GM12878 (cell line): ENCODE measurements at regions not wholly inside any gene's neighbourhood (a gene's known extent, or its start where the extent isn't known, plus 50 kb on each side); places are given as distances from the start of the nearest gene placed in this dataset.

Experiments
- ATAC-seq: fragments of 200-7000 bp; cut with Tn5 transposase; 3 replicates; pipeline ENCODE4 v1.9.1; 2020; ENCODE audit warnings: mild to moderate bottlenecking, moderate library complexity
- BruUV-seq: library from RNA; stranded (reverse); fragments of 400-500 nt; replicated peaks from 2 replicates; lab custom pipeline; 2021; lab: Mats Ljungman, UMichigan
- CTCF ChIA-PET: fragments of 300-600 bp; sonication (Branson Sonifier 250); formaldehyde crosslinking; extraction: SDS; loops from one replicate; lab custom pipeline; 2021; ENCODE audit warnings: inconsistent platforms; lab: Yijun Ruan, JAX
- POLR2A ChIA-PET: fragments of 350-600 bp; formaldehyde crosslinking; extraction: SDS; loops from one replicate; lab custom pipeline; 2021; ENCODE audit warnings: inconsistent platforms; lab: Charles Lee
- RAD21 ChIA-PET: fragments of 300-600 bp; sonication (Branson Sonifier 250); formaldehyde crosslinking; loops from one replicate; lab custom pipeline; 2023; ENCODE audit warnings: antibody characterized with exemption; ENCODE audit not compliant: unreplicated experiment; lab: Charles Lee
- SMC1A ChIA-PET: fragments of 300-600 bp; sonication (Branson Sonifier 250); formaldehyde crosslinking; loops from one replicate; lab custom pipeline; 2023; ENCODE audit not compliant: unreplicated experiment, uncharacterized antibody; lab: Charles Lee
- DNase-seq: peaks from one replicate; pipeline ENCODE4 v3.0.0-alpha.2; 2011; ENCODE audit warnings: low read depth, low spot score
- FAIRE-seq: peaks from 3 replicates; lab custom pipeline; 2011; peaks lifted over from hg19 to GRCh38; lab: Jason Lieb, UNC
- H2AFZ ChIP-seq: 2 replicates; pipeline ENCODE4 v1.6.0; 2011; ENCODE audit warnings: low read depth, low read length, control low read depth; ENCODE audit not compliant: control insufficient read depth
- H3K27ac ChIP-seq: 2 replicates; pipeline ENCODE4 v1.5.1; 2011; ENCODE audit warnings: control low read depth; ENCODE audit not compliant: control insufficient read depth, insufficient read depth
- H3K27me3 ChIP-seq, 2 experiments: replicated peaks in 1 of 2; 2 replicates each; pipeline versions ENCODE4 v1.6.0 to v1.6.1; 2011; ENCODE audit warnings: low read length in 1 of 2; ENCODE audit not compliant: control insufficient read depth in 2 of 2, insufficient read depth in 2 of 2
- H3K36me3 ChIP-seq, 2 experiments: 2 replicates each; pipeline ENCODE4 v1.5.1; 2011; ENCODE audit warnings: low read length in 1 of 2; ENCODE audit not compliant: control insufficient read depth in 2 of 2, insufficient read depth in 2 of 2
- H3K4me1 ChIP-seq: 2 replicates; pipeline ENCODE4 v1.6.1; 2011; ENCODE audit warnings: mild to moderate bottlenecking, low read length, moderate library complexity, mixed read lengths; ENCODE audit not compliant: control insufficient read depth, insufficient read depth
- H3K4me2 ChIP-seq: 2 replicates; pipeline ENCODE4 v1.6.0; 2011; ENCODE audit warnings: control low read depth; ENCODE audit not compliant: control insufficient read depth, insufficient read depth
- H3K4me3 ChIP-seq: fragments of 200-600 bp; sonication (generic); 2 replicates; pipeline ENCODE4 v1.5.1; 2016
- H3K79me2 ChIP-seq: 2 replicates; pipeline ENCODE4 v1.6.0; 2011; ENCODE audit warnings: low read length; ENCODE audit not compliant: control insufficient read depth, insufficient read depth
- H3K9ac ChIP-seq: 2 replicates; pipeline ENCODE4 v1.8.0; 2011; ENCODE audit warnings: low read length, control low read depth, mixed read lengths; ENCODE audit not compliant: control insufficient read depth, insufficient read depth
- H3K9me3 ChIP-seq: replicated peaks from 3 replicates; pipeline ENCODE4 v1.5.1; 2011; ENCODE audit warnings: mild to moderate bottlenecking, low read length; ENCODE audit not compliant: control insufficient read depth, insufficient read depth
- H4K20me1 ChIP-seq: 2 replicates; pipeline ENCODE4 v1.6.0; 2011; ENCODE audit not compliant: control insufficient read depth, insufficient read depth
- BHLHE40 ChIP-seq, 2 experiments: fragments of 450-650 bp in 1 of 2; IDR thresholded peaks; 2 replicates each; pipeline ENCODE4 v1.6.1; 2011 to 2017; ENCODE audit warnings: low read depth in 2 of 2, borderline replicate concordance in 1 of 2, improper control_type of control experiment in 1 of 2, low read length in 1 of 2, mild to moderate bottlenecking in 1 of 2
- EP300 ChIP-seq, 2 experiments: fragments of 150-350 bp in 1 of 2; IDR thresholded peaks; 2 replicates each; pipeline ENCODE4 v1.6.1; 2011 to 2012; ENCODE audit warnings: low read depth in 2 of 2, low read length in 2 of 2, borderline replicate concordance in 1 of 2, improper control_type of control experiment in 1 of 2, inconsistent platforms in 1 of 2; ENCODE audit not compliant: control insufficient read depth in 1 of 2
- IRF5 ChIP-seq: fragments of 450-650 bp; IDR thresholded peaks from 2 replicates; pipeline ENCODE4 v1.6.1; 2017; ENCODE audit warnings: borderline replicate concordance
- NBN ChIP-seq: fragments of 450-650 bp; IDR thresholded peaks from 2 replicates; pipeline ENCODE4 v1.6.1; 2016
- NFYA ChIP-seq: IDR thresholded peaks from 2 replicates; pipeline ENCODE4 v1.6.1; 2011; ENCODE audit warnings: low read depth, mild to moderate bottlenecking, low read length, improper control_type of control experiment, borderline replicate concordance
- NR2C2 ChIP-seq: IDR thresholded peaks from 2 replicates; pipeline ENCODE4 v1.6.1; 2011; ENCODE audit warnings: borderline replicate concordance, low read depth; ENCODE audit not compliant: control insufficient read depth, insufficient read length
- POLR2AphosphoS5 ChIP-seq: IDR thresholded peaks from 2 replicates; pipeline ENCODE4 v1.6.1; 2011; ENCODE audit warnings: mild to moderate bottlenecking, low read length, inconsistent platforms
- RAD21 ChIP-seq: IDR thresholded peaks from 2 replicates; pipeline ENCODE4 v1.6.1; 2011; ENCODE audit warnings: mild to moderate bottlenecking, low read depth, low read length, moderate library complexity; ENCODE audit not compliant: insufficient read depth
- RAD51 ChIP-seq: fragments of 450-650 bp; IDR thresholded peaks from 2 replicates; pipeline ENCODE4 v1.6.1; 2016; ENCODE audit warnings: moderate library complexity, mild to moderate bottlenecking, inconsistent platforms
- RUNX3 ChIP-seq: IDR thresholded peaks from 2 replicates; pipeline ENCODE4 v1.6.1; 2012; ENCODE audit warnings: low read length, inconsistent platforms
- SMC3 ChIP-seq: IDR thresholded peaks from 2 replicates; pipeline ENCODE4 v1.6.1; 2011; ENCODE audit warnings: low read length, improper control_type of control experiment, borderline replicate concordance
- SRF ChIP-seq, 2 experiments: IDR thresholded peaks; 2 replicates each; pipeline ENCODE4 v1.6.1; 2011; ENCODE audit warnings: low read depth in 2 of 2, low read length in 2 of 2, mild to moderate bottlenecking in 1 of 2, moderate library complexity in 1 of 2
- TBL1XR1 ChIP-seq: IDR thresholded peaks from 2 replicates; pipeline ENCODE4 v1.6.1; 2012; ENCODE audit warnings: low read depth, low read length, improper control_type of control experiment
- ZNF24 ChIP-seq: fragments of 450-650 bp; IDR thresholded peaks from 2 replicates; pipeline ENCODE4 v1.6.1; 2017; ENCODE audit warnings: antibody characterized with exemption, mild to moderate bottlenecking
- ZNF384 ChIP-seq: IDR thresholded peaks from 2 replicates; pipeline ENCODE4 v1.6.1; 2012; ENCODE audit warnings: low read depth, mild to moderate bottlenecking, low read length, improper control_type of control experiment, borderline replicate concordance
- WGBS: methylation state at CpG from one replicate; pipeline ENCODE4 v1.1.6; 2016; ENCODE audit warnings: low lambda C conversion rate; ENCODE audit not compliant: insufficient replicate concordance, insufficient coverage; ENCODE audit errors: missing lambda C conversion rate; 5-methylcytosine and 5-hydroxymethylcytosine counted together
- in situ Hi-C: fragments of 300-500 bp; cut with MboI; formaldehyde crosslinking; loops from 9 replicates; pipeline ENCODE4 v1.14.3; 2018; ENCODE audit warnings: mixed read lengths
- intact Hi-C: fragments of 100-400 bp; cut with micrococcal nuclease; formaldehyde crosslinking; loops from one replicate; pipeline ENCODE4 v1.14.2; 2022; ENCODE audit not compliant: unreplicated experiment
- TF ChIP-seq, protein P1 (sequence below): IDR thresholded peaks from 2 replicates; pipeline ENCODE4 v1.6.1; 2011; ENCODE audit warnings: low read depth, low read length, improper control_type of control experiment, borderline replicate concordance
- TF ChIP-seq, protein P2 (sequence below): fragments of 450-650 bp; formaldehyde crosslinking; IDR thresholded peaks from 2 replicates; pipeline ENCODE4 v1.4.0; 2022; ENCODE audit warnings: mild to moderate bottlenecking, moderate library complexity

- Histone ChIP-seq H3K4me1 (peaks cover 30% of the 10 kb centered on the region), H2AFZ (peak overlapping the region; percentile 49), H3K36me3 (no peaks in the 10 kb centered on the region), H3K9ac (no peak overlapping the region), H4K20me1 (no peaks in the 10 kb centered on the region), H3K4me3 (no peak overlapping the region; the same call in 1 of the 2 replicates), H3K27ac (peak overlapping the region; percentile 57), H3K9me3 (peaks cover 9% of the 10 kb centered on the region), H3K27me3 (no peaks in the 10 kb centered on the region), H3K79me2 (no peaks in the 10 kb centered on the region), H3K4me2 (peak overlapping the region; percentile 58)
- BruUV-seq = no TSS peak
- ChIA-PET POLR2A (interaction anchor here (0.6 to 2.7 kb wide), 9 partner anchors 17 to 98 kb away, joined by 3 to 22 read pairs (median 3); no protein-coding TSS in a partner anchor), CTCF (interaction anchor here (0.7 to 2.8 kb wide), 5 partner anchors 23 to 106 kb away, joined by 3 to 16 read pairs (median 6); no protein-coding TSS in a partner anchor), SMC1A (interaction anchor here (0.8 to 8.0 kb wide), 27 partner anchors 11 to 110 kb away, joined by 3 to 104 read pairs (median 4); partner anchors contain the start of gene ADO), RAD21 (interaction anchor here (0.6 to 7.8 kb wide), 21 partner anchors 16 to 180 kb away, joined by 3 to 91 read pairs (median 4); partner anchors contain the start of genes ADO and EGR2)
- ATAC-seq = peak; percentile 61
- peak; percentile 43 for DNase-seq
- 0% methylated on average over 4 of the region's 4 CpGs for WGBS
- in situ Hi-C loops (no loop called here), intact Hi-C loops (loop anchor here (2.0 to 5.0 kb wide), 2 partner anchors 54 to 96 kb away; no protein-coding TSS in a partner anchor)
- FAIRE-seq = no peak
- TF ChIP-seq RAD51 (peak; percentile 58), NBN (no peak), ZNF384 (no peak), BHLHE40 (IDR thresholded peaks at IDR 0.05; ENCODE audit: borderline replicate concordance in 1 of 2, low read depth in 2 of 2, low read length in 1 of 2) (peak; percentile 84 to 87), ZNF24 (no peak), RAD21 (no peak), NFYA (no peak), SMC3 (no peak), POLR2AphosphoS5 (no peak), RUNX3 (peak; percentile 82), NR2C2 (no peak), EP300 (IDR thresholded peaks at IDR 0.05; ENCODE audit: borderline replicate concordance in 1 of 2, control insufficient read depth in 1 of 2, low read depth in 2 of 2, low read length in 2 of 2) (peak in 1 of 2 experiments; percentile 2; a peak in 1 of 4 replicates), IRF5 (no peak), SRF (IDR thresholded peaks at IDR 0.05; ENCODE audit: low read depth in 2 of 2, low read length in 2 of 2) (peak in 1 of 2 experiments; percentile 78; a peak in 2 of 4 replicates), TBL1XR1 (peak; percentile 48; the same call in 1 of the 2 replicates)
- TF ChIP-seq, protein P1, sequence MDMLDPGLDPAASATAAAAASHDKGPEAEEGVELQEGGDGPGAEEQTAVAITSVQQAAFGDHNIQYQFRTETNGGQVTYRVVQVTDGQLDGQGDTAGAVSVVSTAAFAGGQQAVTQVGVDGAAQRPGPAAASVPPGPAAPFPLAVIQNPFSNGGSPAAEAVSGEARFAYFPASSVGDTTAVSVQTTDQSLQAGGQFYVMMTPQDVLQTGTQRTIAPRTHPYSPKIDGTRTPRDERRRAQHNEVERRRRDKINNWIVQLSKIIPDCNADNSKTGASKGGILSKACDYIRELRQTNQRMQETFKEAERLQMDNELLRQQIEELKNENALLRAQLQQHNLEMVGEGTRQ = no peak; the same call in 1 of the 2 replicates
- TF ChIP-seq, protein P2, sequence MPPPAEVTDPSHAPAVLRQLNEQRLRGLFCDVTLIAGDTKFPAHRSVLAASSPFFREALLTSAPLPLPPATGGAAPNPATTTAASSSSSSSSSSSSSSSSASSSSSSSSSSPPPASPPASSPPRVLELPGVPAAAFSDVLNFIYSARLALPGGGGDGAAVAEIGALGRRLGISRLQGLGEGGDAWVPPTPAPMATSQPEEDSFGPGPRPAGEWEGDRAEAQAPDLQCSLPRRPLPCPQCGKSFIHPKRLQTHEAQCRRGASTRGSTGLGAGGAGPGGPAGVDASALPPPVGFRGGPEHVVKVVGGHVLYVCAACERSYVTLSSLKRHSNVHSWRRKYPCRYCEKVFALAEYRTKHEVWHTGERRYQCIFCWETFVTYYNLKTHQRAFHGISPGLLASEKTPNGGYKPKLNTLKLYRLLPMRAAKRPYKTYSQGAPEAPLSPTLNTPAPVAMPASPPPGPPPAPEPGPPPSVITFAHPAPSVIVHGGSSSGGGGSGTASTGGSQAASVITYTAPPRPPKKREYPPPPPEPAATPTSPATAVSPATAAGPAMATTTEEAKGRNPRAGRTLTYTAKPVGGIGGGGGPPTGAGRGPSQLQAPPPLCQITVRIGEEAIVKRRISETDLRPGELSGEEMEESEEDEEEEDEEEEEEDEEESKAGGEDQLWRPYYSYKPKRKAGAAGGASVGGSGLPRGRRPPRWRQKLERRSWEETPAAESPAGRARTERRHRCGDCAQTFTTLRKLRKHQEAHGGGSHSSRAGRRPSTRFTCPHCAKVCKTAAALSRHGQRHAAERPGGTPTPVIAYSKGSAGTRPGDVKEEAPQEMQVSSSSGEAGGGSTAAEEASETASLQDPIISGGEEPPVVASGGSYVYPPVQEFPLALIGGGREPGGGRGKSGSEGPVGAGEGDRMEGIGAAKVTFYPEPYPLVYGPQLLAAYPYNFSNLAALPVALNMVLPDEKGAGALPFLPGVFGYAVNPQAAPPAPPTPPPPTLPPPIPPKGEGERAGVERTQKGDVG (CRISPR knock-in tag) = no peak
These were observed 96.0 kb upstream of the ADO start for GRCh38 chr10:62708569-62708968.
